Activated CD8-positive, alpha-beta memory T cell treated with anti-CD3 and anti-CD28 coated beads, Interleukin-2, amount 50 U/mL, for 1 hour (primary cell): ENCODE measurements at regions not wholly inside any gene's neighbourhood (a gene's known extent, or its start where the extent isn't known, plus 50 kb on each side); places are given as distances from the start of the nearest gene placed in this dataset.

Experiments used
- DNase-seq: peaks from one replicate; pipeline ENCODE4 v3.0.0-alpha.2; 2020; ENCODE audit errors: extremely low read depth

- no peak for DNase-seq
These were observed 105.6 kb downstream of the SEC61B start for GRCh38 chr9:99327667-99328066.

GRCh38 chr9:99335280-99335679 is 113.2 kb downstream of the SEC61B start:
- no peak for DNase-seq

GRCh38 chr9:99336005-99336404 is 113.9 kb downstream of the SEC61B start:
- DNase-seq, result no peak

GRCh38 chr9:99336531-99336930 is 114.4 kb downstream of the SEC61B start:
- DNase-seq, result no peak

GRCh38 chr9:99340281-99340680 is 118.2 kb downstream of the SEC61B start:
- DNase-seq, result no peak

GRCh38 chr9:99341686-99342085 is 119.6 kb downstream of the SEC61B start:
- DNase-seq, result no peak

GRCh38 chr9:99345451-99345850 is 123.4 kb downstream of the SEC61B start:
- DNase-seq, result no peak

- no peak for DNase-seq
These were observed 123.9 kb downstream of the SEC61B start for GRCh38 chr9:99345942-99346341.

- no peak for DNase-seq
These were observed 125.5 kb downstream of the SEC61B start for GRCh38 chr9:99347568-99347967.

GRCh38 chr9:99348289-99348688 is 126.2 kb downstream of the SEC61B start:
- no peak for DNase-seq

GRCh38 chr9:99349870-99350269 is 127.8 kb downstream of the SEC61B start:
- no peak for DNase-seq

- no peak for DNase-seq
These were observed 128.4 kb downstream of the SEC61B start for GRCh38 chr9:99350461-99350860.

GRCh38 chr9:99351647-99352046 is 129.6 kb downstream of the SEC61B start:
- DNase-seq, result no peak

- no peak for DNase-seq
These were observed 130.7 kb downstream of the SEC61B start for GRCh38 chr9:99352826-99353225.

GRCh38 chr9:99353408-99353807 is 131.3 kb downstream of the SEC61B start:
- DNase-seq, result no peak

- no peak for DNase-seq
These were observed 132.0 kb downstream of the SEC61B start for GRCh38 chr9:99354104-99354503.

- no peak for DNase-seq
These were observed 134.5 kb downstream of the SEC61B start for GRCh38 chr9:99356512-99356971.

GRCh38 chr9:99357575-99357974 is 135.5 kb downstream of the SEC61B start:
- DNase-seq, result no peak

- DNase-seq, result no peak
These were observed 136.6 kb downstream of the SEC61B start for GRCh38 chr9:99358668-99359067.

GRCh38 chr9:99359336-99359735 is 137.3 kb downstream of the SEC61B start:
- no peak for DNase-seq

GRCh38 chr9:99360026-99360425 is 137.9 kb downstream of the SEC61B start:
- DNase-seq, result no peak

GRCh38 chr9:99361817-99362216 is 139.7 kb downstream of the SEC61B start:
- DNase-seq, result no peak

GRCh38 chr9:99362321-99362720 is 140.2 kb downstream of the SEC61B start:
- no peak for DNase-seq

- DNase-seq, result no peak
These were observed 141.4 kb downstream of the SEC61B start for GRCh38 chr9:99363509-99363908.
